GM12878 (cell line): ENCODE measurements at regions not wholly inside any gene's neighbourhood (a gene's known extent, or its start where the extent isn't known, plus 50 kb on each side); places are given as distances from the start of the nearest gene placed in this dataset.

Experiments
- ATAC-seq: fragments of 200-7000 bp; cut with Tn5 transposase; 3 replicates; pipeline ENCODE4 v1.9.1; 2020; ENCODE audit warnings: mild to moderate bottlenecking, moderate library complexity
- BruUV-seq: library from RNA; stranded (reverse); fragments of 400-500 nt; replicated peaks from 2 replicates; lab custom pipeline; 2021; lab: Mats Ljungman, UMichigan
- CTCF ChIA-PET: fragments of 300-600 bp; sonication (Branson Sonifier 250); formaldehyde crosslinking; extraction: SDS; loops from one replicate; lab custom pipeline; 2021; ENCODE audit warnings: inconsistent platforms; lab: Yijun Ruan, JAX
- POLR2A ChIA-PET: fragments of 350-600 bp; formaldehyde crosslinking; extraction: SDS; loops from one replicate; lab custom pipeline; 2021; ENCODE audit warnings: inconsistent platforms; lab: Charles Lee
- RAD21 ChIA-PET: fragments of 300-600 bp; sonication (Branson Sonifier 250); formaldehyde crosslinking; loops from one replicate; lab custom pipeline; 2023; ENCODE audit warnings: antibody characterized with exemption; ENCODE audit not compliant: unreplicated experiment; lab: Charles Lee
- SMC1A ChIA-PET: fragments of 300-600 bp; sonication (Branson Sonifier 250); formaldehyde crosslinking; loops from one replicate; lab custom pipeline; 2023; ENCODE audit not compliant: unreplicated experiment, uncharacterized antibody; lab: Charles Lee
- DNase-seq: peaks from one replicate; pipeline ENCODE4 v3.0.0-alpha.2; 2011; ENCODE audit warnings: low read depth, low spot score
- FAIRE-seq: peaks from 3 replicates; lab custom pipeline; 2011; peaks lifted over from hg19 to GRCh38; lab: Jason Lieb, UNC
- H2AFZ ChIP-seq: 2 replicates; pipeline ENCODE4 v1.6.0; 2011; ENCODE audit warnings: low read depth, low read length, control low read depth; ENCODE audit not compliant: control insufficient read depth
- H3K27ac ChIP-seq: 2 replicates; pipeline ENCODE4 v1.5.1; 2011; ENCODE audit warnings: control low read depth; ENCODE audit not compliant: control insufficient read depth, insufficient read depth
- H3K27me3 ChIP-seq, 2 experiments: replicated peaks in 1 of 2; 2 replicates each; pipeline versions ENCODE4 v1.6.0 to v1.6.1; 2011; ENCODE audit warnings: low read length in 1 of 2; ENCODE audit not compliant: control insufficient read depth in 2 of 2, insufficient read depth in 2 of 2
- H3K36me3 ChIP-seq, 2 experiments: 2 replicates each; pipeline ENCODE4 v1.5.1; 2011; ENCODE audit warnings: low read length in 1 of 2; ENCODE audit not compliant: control insufficient read depth in 2 of 2, insufficient read depth in 2 of 2
- H3K4me1 ChIP-seq: 2 replicates; pipeline ENCODE4 v1.6.1; 2011; ENCODE audit warnings: mild to moderate bottlenecking, low read length, moderate library complexity, mixed read lengths; ENCODE audit not compliant: control insufficient read depth, insufficient read depth
- H3K4me2 ChIP-seq: 2 replicates; pipeline ENCODE4 v1.6.0; 2011; ENCODE audit warnings: control low read depth; ENCODE audit not compliant: control insufficient read depth, insufficient read depth
- H3K4me3 ChIP-seq: fragments of 200-600 bp; sonication (generic); 2 replicates; pipeline ENCODE4 v1.5.1; 2016
- H3K79me2 ChIP-seq: 2 replicates; pipeline ENCODE4 v1.6.0; 2011; ENCODE audit warnings: low read length; ENCODE audit not compliant: control insufficient read depth, insufficient read depth
- H3K9ac ChIP-seq: 2 replicates; pipeline ENCODE4 v1.8.0; 2011; ENCODE audit warnings: low read length, control low read depth, mixed read lengths; ENCODE audit not compliant: control insufficient read depth, insufficient read depth
- H3K9me3 ChIP-seq: replicated peaks from 3 replicates; pipeline ENCODE4 v1.5.1; 2011; ENCODE audit warnings: mild to moderate bottlenecking, low read length; ENCODE audit not compliant: control insufficient read depth, insufficient read depth
- H4K20me1 ChIP-seq: 2 replicates; pipeline ENCODE4 v1.6.0; 2011; ENCODE audit not compliant: control insufficient read depth, insufficient read depth
- BCL11A ChIP-seq: IDR thresholded peaks from 2 replicates; pipeline ENCODE4 v1.6.1; 2011; ENCODE audit warnings: low read depth, low read length
- CHD1 ChIP-seq: IDR thresholded peaks from 2 replicates; pipeline ENCODE4 v1.6.1; 2012; ENCODE audit warnings: low read depth, low read length, improper control_type of control experiment
- CHD4 ChIP-seq: fragments of 200-600 bp; sonication (generic); IDR thresholded peaks from 2 replicates; pipeline ENCODE4 v1.6.1; 2016; ENCODE audit warnings: mild to moderate bottlenecking
- DPF2 ChIP-seq: fragments of 450-650 bp; IDR thresholded peaks from 2 replicates; pipeline ENCODE4 v1.6.1; 2017; ENCODE audit warnings: mild to moderate bottlenecking
- FOXK2 ChIP-seq: fragments of 450-650 bp; IDR thresholded peaks from 2 replicates; pipeline ENCODE4 v1.6.1; 2017; ENCODE audit warnings: mild to moderate bottlenecking, moderate library complexity
- MEF2A ChIP-seq: IDR thresholded peaks from 2 replicates; pipeline ENCODE4 v1.6.1; 2011; ENCODE audit warnings: low read depth, mild to moderate bottlenecking, low read length, moderate library complexity; ENCODE audit not compliant: insufficient read depth
- NFYB ChIP-seq: IDR thresholded peaks from 2 replicates; pipeline ENCODE4 v1.6.1; 2011; ENCODE audit warnings: low read depth, mild to moderate bottlenecking, low read length, improper control_type of control experiment, moderate library complexity; ENCODE audit not compliant: insufficient read depth
- PAX8 ChIP-seq: fragments of 450-650 bp; IDR thresholded peaks from 2 replicates; pipeline ENCODE4 v1.6.1; 2017; ENCODE audit warnings: mild to moderate bottlenecking, moderate library complexity
- RFX5 ChIP-seq: IDR thresholded peaks from 2 replicates; pipeline ENCODE4 v1.6.1; 2011; ENCODE audit warnings: low read depth, low read length, improper control_type of control experiment
- SMAD5 ChIP-seq: IDR thresholded peaks from 2 replicates; pipeline ENCODE4 v1.6.1; 2016; ENCODE audit warnings: antibody characterized with exemption, low read depth
- WGBS: methylation state at CpG from one replicate; pipeline ENCODE4 v1.1.6; 2016; ENCODE audit warnings: low lambda C conversion rate; ENCODE audit not compliant: insufficient replicate concordance, insufficient coverage; ENCODE audit errors: missing lambda C conversion rate; 5-methylcytosine and 5-hydroxymethylcytosine counted together
- in situ Hi-C: fragments of 300-500 bp; cut with MboI; formaldehyde crosslinking; loops from 9 replicates; pipeline ENCODE4 v1.14.3; 2018; ENCODE audit warnings: mixed read lengths
- intact Hi-C: fragments of 100-400 bp; cut with micrococcal nuclease; formaldehyde crosslinking; loops from one replicate; pipeline ENCODE4 v1.14.2; 2022; ENCODE audit not compliant: unreplicated experiment
- TF ChIP-seq, protein P1 (sequence below): fragments of 450-650 bp; IDR thresholded peaks from 2 replicates; pipeline ENCODE4 v1.6.1; 2017; ENCODE audit warnings: borderline replicate concordance
- TF ChIP-seq, protein P2 (sequence below): IDR thresholded peaks from 2 replicates; pipeline ENCODE4 v1.6.1; 2011; ENCODE audit warnings: borderline replicate concordance, low read depth, mild to moderate bottlenecking, moderate library complexity, mixed read lengths, low read length; ENCODE audit not compliant: insufficient read depth; ENCODE audit errors: extremely low read length
- TF ChIP-seq, protein P3 (sequence below): fragments of 150-350 bp; IDR thresholded peaks from 2 replicates; pipeline ENCODE4 v1.6.1; 2014; ENCODE audit warnings: mild to moderate bottlenecking, low read depth, low read length
- TF ChIP-seq, protein P4 (sequence below): IDR thresholded peaks from 2 replicates; pipeline ENCODE4 v1.6.1; 2012; ENCODE audit warnings: mild to moderate bottlenecking, low read depth, low read length

DNA sequence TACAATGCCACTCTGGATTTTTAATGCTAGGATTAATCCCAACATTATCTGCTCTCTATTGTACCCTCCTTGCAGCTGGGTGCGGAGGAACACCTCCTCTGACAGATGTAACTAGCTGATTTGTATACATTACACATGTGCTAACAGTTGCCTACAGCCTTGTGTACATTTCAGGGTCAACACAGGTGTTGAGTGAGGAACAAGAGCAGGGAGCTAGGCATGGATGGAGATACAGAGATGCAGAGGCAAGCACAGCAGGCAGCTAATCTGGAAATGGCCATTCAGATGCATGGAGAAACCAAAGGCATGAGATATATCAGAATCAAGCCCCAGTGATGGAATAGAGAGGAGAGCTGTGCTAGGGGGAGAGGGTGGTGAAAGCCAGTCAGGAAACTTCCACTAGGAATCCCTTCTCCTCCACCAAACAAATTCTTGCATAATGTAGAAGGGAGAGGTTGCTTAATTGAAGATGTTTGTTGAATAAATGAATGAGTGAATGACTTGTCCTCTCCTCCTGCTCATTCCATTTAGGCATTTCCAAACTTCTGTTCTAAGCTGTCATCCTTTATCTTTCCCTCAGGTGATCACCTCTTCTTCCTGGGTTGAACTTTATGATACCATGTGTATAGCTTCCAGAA is 313.2 kb downstream of the ATP23 start:
- POLR2A ChIA-PET = no interaction called here
- no peaks in the 10 kb centered on the region for H3K9me3 ChIP-seq
- no TSS peak for BruUV-seq
- in situ Hi-C loops = no loop called here
- no peak overlapping the region for H2AFZ ChIP-seq
- no peaks in the 10 kb centered on the region for H3K27me3 ChIP-seq
- no peak overlapping the region for H3K27ac ChIP-seq
- intact Hi-C loops = no loop called here
- H3K79me2 ChIP-seq = no peaks in the 10 kb centered on the region
- no peaks in the 10 kb centered on the region for H3K36me3 ChIP-seq
- H3K4me2 ChIP-seq = no peak overlapping the region
- H3K4me3 ChIP-seq = no peak overlapping the region
- DNase-seq (no peak), FAIRE-seq (no peak), ATAC-seq (no peak)
- TF ChIP-seq, protein P1, sequence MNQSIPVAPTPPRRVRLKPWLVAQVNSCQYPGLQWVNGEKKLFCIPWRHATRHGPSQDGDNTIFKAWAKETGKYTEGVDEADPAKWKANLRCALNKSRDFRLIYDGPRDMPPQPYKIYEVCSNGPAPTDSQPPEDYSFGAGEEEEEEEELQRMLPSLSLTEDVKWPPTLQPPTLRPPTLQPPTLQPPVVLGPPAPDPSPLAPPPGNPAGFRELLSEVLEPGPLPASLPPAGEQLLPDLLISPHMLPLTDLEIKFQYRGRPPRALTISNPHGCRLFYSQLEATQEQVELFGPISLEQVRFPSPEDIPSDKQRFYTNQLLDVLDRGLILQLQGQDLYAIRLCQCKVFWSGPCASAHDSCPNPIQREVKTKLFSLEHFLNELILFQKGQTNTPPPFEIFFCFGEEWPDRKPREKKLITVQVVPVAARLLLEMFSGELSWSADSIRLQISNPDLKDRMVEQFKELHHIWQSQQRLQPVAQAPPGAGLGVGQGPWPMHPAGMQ = no peak
- TF ChIP-seq RFX5 (no peak), PAX8 (no peak), DPF2 (no peak), FOXK2 (no peak), NFYB (no peak), SMAD5 (no peak), CHD4 (no peak), MEF2A (no peak), BCL11A (no peak), CHD1 (no peak)
- TF ChIP-seq, protein P2, sequence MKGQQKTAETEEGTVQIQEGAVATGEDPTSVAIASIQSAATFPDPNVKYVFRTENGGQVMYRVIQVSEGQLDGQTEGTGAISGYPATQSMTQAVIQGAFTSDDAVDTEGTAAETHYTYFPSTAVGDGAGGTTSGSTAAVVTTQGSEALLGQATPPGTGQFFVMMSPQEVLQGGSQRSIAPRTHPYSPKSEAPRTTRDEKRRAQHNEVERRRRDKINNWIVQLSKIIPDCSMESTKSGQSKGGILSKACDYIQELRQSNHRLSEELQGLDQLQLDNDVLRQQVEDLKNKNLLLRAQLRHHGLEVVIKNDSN = no peak
- TF ChIP-seq, protein P3, sequence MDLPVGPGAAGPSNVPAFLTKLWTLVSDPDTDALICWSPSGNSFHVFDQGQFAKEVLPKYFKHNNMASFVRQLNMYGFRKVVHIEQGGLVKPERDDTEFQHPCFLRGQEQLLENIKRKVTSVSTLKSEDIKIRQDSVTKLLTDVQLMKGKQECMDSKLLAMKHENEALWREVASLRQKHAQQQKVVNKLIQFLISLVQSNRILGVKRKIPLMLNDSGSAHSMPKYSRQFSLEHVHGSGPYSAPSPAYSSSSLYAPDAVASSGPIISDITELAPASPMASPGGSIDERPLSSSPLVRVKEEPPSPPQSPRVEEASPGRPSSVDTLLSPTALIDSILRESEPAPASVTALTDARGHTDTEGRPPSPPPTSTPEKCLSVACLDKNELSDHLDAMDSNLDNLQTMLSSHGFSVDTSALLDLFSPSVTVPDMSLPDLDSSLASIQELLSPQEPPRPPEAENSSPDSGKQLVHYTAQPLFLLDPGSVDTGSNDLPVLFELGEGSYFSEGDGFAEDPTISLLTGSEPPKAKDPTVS = no peak
- TF ChIP-seq, protein P4, sequence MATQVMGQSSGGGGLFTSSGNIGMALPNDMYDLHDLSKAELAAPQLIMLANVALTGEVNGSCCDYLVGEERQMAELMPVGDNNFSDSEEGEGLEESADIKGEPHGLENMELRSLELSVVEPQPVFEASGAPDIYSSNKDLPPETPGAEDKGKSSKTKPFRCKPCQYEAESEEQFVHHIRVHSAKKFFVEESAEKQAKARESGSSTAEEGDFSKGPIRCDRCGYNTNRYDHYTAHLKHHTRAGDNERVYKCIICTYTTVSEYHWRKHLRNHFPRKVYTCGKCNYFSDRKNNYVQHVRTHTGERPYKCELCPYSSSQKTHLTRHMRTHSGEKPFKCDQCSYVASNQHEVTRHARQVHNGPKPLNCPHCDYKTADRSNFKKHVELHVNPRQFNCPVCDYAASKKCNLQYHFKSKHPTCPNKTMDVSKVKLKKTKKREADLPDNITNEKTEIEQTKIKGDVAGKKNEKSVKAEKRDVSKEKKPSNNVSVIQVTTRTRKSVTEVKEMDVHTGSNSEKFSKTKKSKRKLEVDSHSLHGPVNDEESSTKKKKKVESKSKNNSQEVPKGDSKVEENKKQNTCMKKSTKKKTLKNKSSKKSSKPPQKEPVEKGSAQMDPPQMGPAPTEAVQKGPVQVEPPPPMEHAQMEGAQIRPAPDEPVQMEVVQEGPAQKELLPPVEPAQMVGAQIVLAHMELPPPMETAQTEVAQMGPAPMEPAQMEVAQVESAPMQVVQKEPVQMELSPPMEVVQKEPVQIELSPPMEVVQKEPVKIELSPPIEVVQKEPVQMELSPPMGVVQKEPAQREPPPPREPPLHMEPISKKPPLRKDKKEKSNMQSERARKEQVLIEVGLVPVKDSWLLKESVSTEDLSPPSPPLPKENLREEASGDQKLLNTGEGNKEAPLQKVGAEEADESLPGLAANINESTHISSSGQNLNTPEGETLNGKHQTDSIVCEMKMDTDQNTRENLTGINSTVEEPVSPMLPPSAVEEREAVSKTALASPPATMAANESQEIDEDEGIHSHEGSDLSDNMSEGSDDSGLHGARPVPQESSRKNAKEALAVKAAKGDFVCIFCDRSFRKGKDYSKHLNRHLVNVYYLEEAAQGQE = no peak
- H4K20me1 ChIP-seq = no peaks in the 10 kb centered on the region
- H3K4me1 ChIP-seq = no peaks in the 10 kb centered on the region
- RAD21 ChIA-PET = no interaction called here
- no peak overlapping the region for H3K9ac ChIP-seq
- SMC1A ChIA-PET = no interaction called here
- WGBS = 4% methylated on average over 1 of the region's 1 CpG
- CTCF ChIA-PET = interaction anchor here (1.2 to 1.3 kb wide), 2 partner anchors 19 to 21 kb away, joined by 3 read pairs; no protein-coding TSS in a partner anchor
